ENCODE measurements at regions not wholly inside any gene's neighbourhood (a gene's known extent, or its start where the extent isn't known, plus 50 kb on each side); places are given as distances from the start of the nearest gene placed in this dataset.

- DNase-seq (no peak), ATAC-seq (no peak)
- Mint-ChIP-seq H3K27me3 (no peaks in the 10 kb centered on the region), H3K27ac (no peak overlapping the region), H3K9me3 (peaks cover 0 to 5% of the 10 kb centered on the region in 2 donors), H3K4me1 (peaks cover 6% of the 10 kb centered on the region), H3K4me3 (no peak overlapping the region)
Observed at GRCh38 chrX:42577936-42578470, 200.0 kb downstream of the PPP1R2C start.

- Mint-ChIP-seq H3K27ac (peak overlapping the region in 1 of 2 donors; percentile 33), H3K9me3 (peaks cover 0 to 4% of the 10 kb centered on the region in 2 donors), H3K4me1 (no peaks in the 10 kb centered on the region), H3K27me3 (no peaks in the 10 kb centered on the region), H3K4me3 (no peak overlapping the region)
- no peak for ATAC-seq
- no peak for DNase-seq
Observed at GRCh38 chrX:42567268-42567667, 210.7 kb downstream of the PPP1R2C start.

- Mint-ChIP-seq H3K4me1 (no peaks in the 10 kb centered on the region), H3K4me3 (no peak overlapping the region), H3K27me3 (no peaks in the 10 kb centered on the region), H3K27ac (peak overlapping the region in 1 of 2 donors; percentile 5), H3K9me3 (no peaks in the 10 kb centered on the region)
- ATAC-seq = no peak
- no peak for DNase-seq
Observed at GRCh38 chrX:42565739-42566138, 212.2 kb downstream of the PPP1R2C start.

- no peak for ATAC-seq
- H3K9me3 Mint-ChIP-seq = no peaks in the 10 kb centered on the region
- no peak for DNase-seq
- no peaks in the 10 kb centered on the region for H3K27me3 Mint-ChIP-seq
- H3K27ac Mint-ChIP-seq = no peak overlapping the region
- H3K4me1 Mint-ChIP-seq = peaks cover 5% of the 10 kb centered on the region
- no peak overlapping the region for H3K4me3 Mint-ChIP-seq
Observed at GRCh38 chrX:42546800-42547199, 231.2 kb downstream of the PPP1R2C start.

GRCh38 chrX:42544883-42545282 lies 233.1 kb downstream of the PPP1R2C start:
- H3K4me1 Mint-ChIP-seq = peaks cover 5% of the 10 kb centered on the region
- ATAC-seq (no peak), DNase-seq (no peak)
- no peak overlapping the region for H3K4me3 Mint-ChIP-seq
- no peaks in the 10 kb centered on the region for H3K9me3 Mint-ChIP-seq
- H3K27ac Mint-ChIP-seq = no peak overlapping the region
- no peaks in the 10 kb centered on the region for H3K27me3 Mint-ChIP-seq

- ATAC-seq (no peak), DNase-seq (no peak)
- Mint-ChIP-seq H3K27me3 (no peaks in the 10 kb centered on the region), H3K4me1 (peaks cover 5% of the 10 kb centered on the region), H3K4me3 (no peak overlapping the region), H3K27ac (no peak overlapping the region), H3K9me3 (no peaks in the 10 kb centered on the region)
Observed at GRCh38 chrX:42541554-42541953, 236.4 kb downstream of the PPP1R2C start.

- H3K4me1 Mint-ChIP-seq = peaks cover 4% of the 10 kb centered on the region
- H3K27me3 Mint-ChIP-seq = no peaks in the 10 kb centered on the region
- no peak overlapping the region for H3K4me3 Mint-ChIP-seq
- ATAC-seq (no peak), DNase-seq (no peak)
- no peak overlapping the region for H3K27ac Mint-ChIP-seq
- no peaks in the 10 kb centered on the region for H3K9me3 Mint-ChIP-seq
Observed at GRCh38 chrX:42540146-42540545, 237.8 kb downstream of the PPP1R2C start.

- no peaks in the 10 kb centered on the region for H3K9me3 Mint-ChIP-seq
- no peaks in the 10 kb centered on the region for H3K27me3 Mint-ChIP-seq
- peak overlapping the region; percentile 46 to 71 for H3K27ac Mint-ChIP-seq
- H3K4me1 Mint-ChIP-seq = no peaks in the 10 kb centered on the region
- no peak overlapping the region for H3K4me3 Mint-ChIP-seq
- ATAC-seq = no peak
- DNase-seq = no peak
Observed at GRCh38 chrX:42538405-42538804, 239.6 kb downstream of the PPP1R2C start.

- H3K9me3 Mint-ChIP-seq = no peaks in the 10 kb centered on the region
- no peaks in the 10 kb centered on the region for H3K4me1 Mint-ChIP-seq
- ATAC-seq (no peak), DNase-seq (no peak)
- H3K27me3 Mint-ChIP-seq = no peaks in the 10 kb centered on the region
- no peak overlapping the region for H3K4me3 Mint-ChIP-seq
- H3K27ac Mint-ChIP-seq = no peak overlapping the region
Observed at GRCh38 chrX:42536286-42536685, 241.7 kb downstream of the PPP1R2C start.

GRCh38 chrX:42535233-42535632 lies 242.7 kb downstream of the PPP1R2C start:
- ATAC-seq (no peak), DNase-seq (no peak)
- Mint-ChIP-seq H3K27me3 (no peaks in the 10 kb centered on the region), H3K4me3 (no peak overlapping the region), H3K4me1 (no peaks in the 10 kb centered on the region), H3K9me3 (no peaks in the 10 kb centered on the region), H3K27ac (no peak overlapping the region)

GRCh38 chrX:42533761-42534160 lies 244.2 kb downstream of the PPP1R2C start:
- ATAC-seq (no peak), DNase-seq (no peak)
- Mint-ChIP-seq H3K9me3 (no peaks in the 10 kb centered on the region), H3K27me3 (no peaks in the 10 kb centered on the region), H3K4me3 (no peak overlapping the region), H3K4me1 (no peaks in the 10 kb centered on the region), H3K27ac (no peak overlapping the region)

- no peaks in the 10 kb centered on the region for H3K27me3 Mint-ChIP-seq
- ATAC-seq = no peak
Observed at GRCh38 chrX:42531441-42531840, 246.5 kb downstream of the PPP1R2C start.

GRCh38 chrX:42530027-42530426 lies 247.9 kb downstream of the PPP1R2C start:
- no peaks in the 10 kb centered on the region for H3K27me3 Mint-ChIP-seq
- H3K27ac Mint-ChIP-seq = no peak overlapping the region
- no peak for DNase-seq
- H3K9me3 Mint-ChIP-seq = no peaks in the 10 kb centered on the region
- no peak for ATAC-seq
- H3K4me1 Mint-ChIP-seq = no peaks in the 10 kb centered on the region
- no peak overlapping the region for H3K4me3 Mint-ChIP-seq

More at GRCh38 chrX:42531441-42531840, 246.5 kb downstream of the PPP1R2C start:
- H3K9me3 Mint-ChIP-seq = no peaks in the 10 kb centered on the region
- DNase-seq = no peak
- H3K4me3 Mint-ChIP-seq = no peak overlapping the region
- no peak overlapping the region for H3K27ac Mint-ChIP-seq
- no peaks in the 10 kb centered on the region for H3K4me1 Mint-ChIP-seq

GRCh38 chrX:42524379-42524778 lies 253.6 kb downstream of the PPP1R2C start:
- H3K4me1 Mint-ChIP-seq = no peaks in the 10 kb centered on the region
- no peak overlapping the region for H3K27ac Mint-ChIP-seq
- H3K4me3 Mint-ChIP-seq = no peak overlapping the region
- no peaks in the 10 kb centered on the region for H3K27me3 Mint-ChIP-seq
- H3K9me3 Mint-ChIP-seq = no peaks in the 10 kb centered on the region
- ATAC-seq (no peak), DNase-seq (no peak)

- DNase-seq (no peak), ATAC-seq (no peak)
- no peaks in the 10 kb centered on the region for H3K4me1 Mint-ChIP-seq
- no peak overlapping the region for H3K27ac Mint-ChIP-seq
- no peak overlapping the region for H3K4me3 Mint-ChIP-seq
- H3K27me3 Mint-ChIP-seq = no peaks in the 10 kb centered on the region
- no peaks in the 10 kb centered on the region for H3K9me3 Mint-ChIP-seq
Observed at GRCh38 chrX:42519666-42520231, 258.2 kb downstream of the PPP1R2C start.

GRCh38 chrX:42515939-42516338 lies 262.0 kb downstream of the PPP1R2C start:
- no peaks in the 10 kb centered on the region for H3K4me1 Mint-ChIP-seq
- H3K27ac Mint-ChIP-seq = no peak overlapping the region
- no peak overlapping the region for H3K4me3 Mint-ChIP-seq
- H3K27me3 Mint-ChIP-seq = no peaks in the 10 kb centered on the region
- DNase-seq (no peak), ATAC-seq (no peak)
- H3K9me3 Mint-ChIP-seq = no peaks in the 10 kb centered on the region

GRCh38 chrX:42505016-42505415 lies 272.9 kb downstream of the PPP1R2C start:
- H3K4me1 Mint-ChIP-seq = no peaks in the 10 kb centered on the region
- no peak overlapping the region for H3K4me3 Mint-ChIP-seq
- ATAC-seq = no peak
- no peak for DNase-seq
- peaks cover 15 to 28% of the 10 kb centered on the region in 2 donors for H3K9me3 Mint-ChIP-seq
- no peaks in the 10 kb centered on the region for H3K27me3 Mint-ChIP-seq
- H3K27ac Mint-ChIP-seq = no peak overlapping the region
